Panc1 (cell line): ENCODE measurements at regions not wholly inside any gene's neighbourhood (a gene's known extent, or its start where the extent isn't known, plus 50 kb on each side); places are given as distances from the start of the nearest gene placed in this dataset.

Source experiments
- CTCF ChIP-seq: fragments of 450-650 bp; IDR thresholded peaks from 2 replicates; pipeline ENCODE4 v1.5.1; 2017; ENCODE audit warnings: mild to moderate bottlenecking
- POLR2AphosphoS5 ChIP-seq: IDR thresholded peaks from 2 replicates; pipeline ENCODE4 v1.6.1; 2012; ENCODE audit warnings: mild to moderate bottlenecking, low read depth, low read length, moderate library complexity
- REST ChIP-seq, 2 experiments: IDR thresholded peaks; 2 replicates each; pipeline ENCODE4 v1.6.1; 2011 to 2012; ENCODE audit warnings: low read depth in 2 of 2, control low read depth in 1 of 2, low read length in 1 of 2, mild to moderate bottlenecking in 1 of 2, moderate library complexity in 1 of 2; ENCODE audit not compliant: insufficient read depth in 1 of 2
- SIN3A ChIP-seq: IDR thresholded peaks from 2 replicates; pipeline ENCODE4 v1.6.1; 2012; ENCODE audit warnings: low read depth, mild to moderate bottlenecking, low read length, moderate library complexity, borderline replicate concordance; ENCODE audit not compliant: insufficient read depth
- TCF7L2 ChIP-seq: IDR thresholded peaks from 2 replicates; pipeline ENCODE4 v1.6.1; 2011; ENCODE audit warnings: mild to moderate bottlenecking, low read depth, low read length, inconsistent platforms

- no peak for TF ChIP-seq CTCF
- no peak for TF ChIP-seq POLR2AphosphoS5
- TF ChIP-seq SIN3A: no peak
- TF ChIP-seq REST (IDR thresholded peaks at IDR 0.05; ENCODE audit: insufficient read depth in 1 of 2, low read depth in 2 of 2, low read length in 1 of 2): no peak
- TF ChIP-seq TCF7L2: no peak
Measured at GRCh38 chr3:159039286-159039685, 237.4 kb downstream of the MFSD1 start.
